Liver (tissue), 3 donors: ENCODE measurements at regions not wholly inside any gene's neighbourhood (a gene's known extent, or its start where the extent isn't known, plus 50 kb on each side); places are given as distances from the start of the nearest gene placed in this dataset.

ENCODE experiments used
- ATF3 ChIP-seq: IDR thresholded peaks from 2 replicates; pipeline ENCODE4 v1.6.1; 2016; ENCODE audit warnings: antibody characterized with exemption
- CTCF ChIP-seq: fragments of 150-350 bp; IDR thresholded peaks from 2 replicates; pipeline ENCODE4 v1.5.1; 2017; ENCODE audit warnings: improper control_type of control experiment, low read depth, low read length; ENCODE audit not compliant: missing input control
- HNF4A ChIP-seq, 2 donors: conservative IDR thresholded peaks; 2 replicates each; pipeline ENCODE4 v1.6.1; 2016; ENCODE audit warnings: antibody characterized with exemption in 2 of 2, mild to moderate bottlenecking in 2 of 2
- REST ChIP-seq: IDR thresholded peaks from 2 replicates; pipeline ENCODE4 v1.6.1; 2016; ENCODE audit warnings: antibody characterized with exemption, mild to moderate bottlenecking
- TAF1 ChIP-seq: conservative IDR thresholded peaks from 2 replicates; pipeline ENCODE4 v1.6.1; 2016; ENCODE audit warnings: antibody characterized with exemption, mild to moderate bottlenecking
- donor health status: healthy.
- donor health status: healthy.

GRCh38 chr15:96267463-96267862, 63.0 kb upstream of the NR2F2 start:
- no peak for TF ChIP-seq CTCF
- TF ChIP-seq REST = no peak
- no peak for TF ChIP-seq TAF1
- no peak for TF ChIP-seq HNF4A (conservative IDR thresholded peaks at IDR 0.05)
- no peak for TF ChIP-seq ATF3
